Neural crest cell (in vitro differentiated cells): ENCODE measurements at regions not wholly inside any gene's neighbourhood (a gene's known extent, or its start where the extent isn't known, plus 50 kb on each side); places are given as distances from the start of the nearest gene placed in this dataset.

Experiments used
- DNase-seq: peaks from one replicate; pipeline ENCODE4 v3.0.0; 2021; ENCODE audit warnings: low read depth, mixed read lengths, low spot score
- H3K27ac Mint-ChIP-seq: one replicate; pipeline ENCODE4 v1.8.0; 2021; ENCODE audit warnings: mild to moderate bottlenecking, mixed read lengths; ENCODE audit not compliant: unreplicated experiment
- H3K27me3 Mint-ChIP-seq: 2 replicates; pipeline ENCODE4 v1.8.0; 2021; ENCODE audit warnings: low read depth, mild to moderate bottlenecking, mixed read lengths
- H3K36me3 Mint-ChIP-seq: 2 replicates; pipeline ENCODE4 v1.8.0; 2021; ENCODE audit warnings: low read depth, mild to moderate bottlenecking, mixed read lengths
- H3K4me1 Mint-ChIP-seq: 2 replicates; pipeline ENCODE4 v1.8.0; 2021; ENCODE audit warnings: mixed read lengths
- H3K4me3 Mint-ChIP-seq: one replicate; pipeline ENCODE4 v1.8.0; 2021; ENCODE audit warnings: mild to moderate bottlenecking, mixed read lengths
- H3K9me3 Mint-ChIP-seq: 2 replicates; pipeline ENCODE4 v1.8.0; 2021; ENCODE audit warnings: mixed read lengths
- CTCF ChIP-seq: fragments of 200-600 bp; sonication (generic); conservative IDR thresholded peaks from 2 replicates; pipeline ENCODE4 v1.5.0; 2021; ENCODE audit warnings: antibody characterized with exemption, mild to moderate bottlenecking

DNA sequence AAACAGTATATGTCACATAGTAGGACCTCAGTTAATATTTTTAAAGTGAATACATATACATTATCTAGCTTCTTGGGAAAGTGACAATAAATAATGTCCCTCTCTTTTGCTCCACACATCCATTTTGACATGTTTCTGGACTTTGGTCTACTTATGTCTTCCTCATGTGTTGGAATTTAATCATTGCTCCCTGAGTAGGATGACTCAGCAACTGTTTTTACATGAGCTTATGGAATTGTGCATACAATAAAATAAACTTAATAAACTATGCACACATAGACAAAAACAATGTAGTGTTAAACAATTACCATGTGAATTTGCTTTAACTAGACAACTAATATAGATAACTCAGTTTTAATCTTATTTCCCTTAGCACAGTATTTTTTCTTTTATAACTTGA is 503.8 kb downstream of the TFAP2B start:
- no peak overlapping the region for H3K4me3 Mint-ChIP-seq
- no peak overlapping the region for H3K27ac Mint-ChIP-seq
- H3K4me1 Mint-ChIP-seq, result no peaks in the 10 kb centered on the region
- DNase-seq, result no peak
- no peaks in the 10 kb centered on the region for H3K27me3 Mint-ChIP-seq
- peaks cover 8% of the 10 kb centered on the region for H3K9me3 Mint-ChIP-seq
- H3K36me3 Mint-ChIP-seq, result peaks cover 10% of the 10 kb centered on the region
- TF ChIP-seq CTCF, result no peak

DNA sequence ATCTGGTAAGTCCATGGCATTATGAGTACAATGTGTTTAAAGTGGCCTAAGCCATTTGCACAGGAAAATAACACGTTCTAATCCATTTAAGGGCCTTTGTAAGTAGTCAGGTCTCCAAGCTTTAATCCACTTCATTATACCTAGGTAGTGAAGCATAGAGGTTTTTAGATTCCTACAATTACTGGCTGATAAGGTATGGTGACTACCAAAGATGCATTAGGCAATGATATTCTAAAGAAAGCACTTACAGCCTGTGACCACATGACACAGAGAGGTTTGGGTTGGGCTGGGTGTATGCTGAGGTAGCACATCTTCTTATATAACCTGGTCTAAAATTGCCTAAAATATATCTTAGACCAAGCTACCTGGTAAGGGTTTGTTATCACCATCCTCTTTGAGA is 504.4 kb downstream of the TFAP2B start:
- H3K4me3 Mint-ChIP-seq, result no peak overlapping the region
- H3K4me1 Mint-ChIP-seq, result no peaks in the 10 kb centered on the region
- DNase-seq, result no peak

DNA sequence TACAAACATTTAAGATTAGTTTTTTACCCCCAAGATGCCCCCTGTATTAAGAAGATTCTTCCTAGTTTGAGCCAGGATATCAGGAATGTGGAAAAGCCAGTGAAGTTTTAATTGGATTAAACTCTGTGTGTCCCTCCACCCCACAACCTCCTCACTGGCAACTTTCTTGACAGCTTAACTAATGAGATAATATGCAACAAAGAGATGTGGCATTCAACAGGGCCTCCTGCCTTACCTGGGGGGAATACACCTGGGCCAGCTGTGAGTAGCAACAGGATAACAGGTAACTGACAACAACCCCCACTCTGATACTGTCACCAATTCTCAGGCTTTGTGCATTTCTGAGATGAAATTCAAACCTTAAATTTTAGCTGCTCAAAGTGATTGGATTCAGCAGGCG is 512.3 kb downstream of the TFAP2B start:
- no peak for TF ChIP-seq CTCF
- DNase-seq, result no peak
- peaks cover 3% of the 10 kb centered on the region for H3K36me3 Mint-ChIP-seq
- H3K4me1 Mint-ChIP-seq, result peaks cover 5% of the 10 kb centered on the region
- H3K27me3 Mint-ChIP-seq, result no peaks in the 10 kb centered on the region
- peaks cover 5% of the 10 kb centered on the region for H3K9me3 Mint-ChIP-seq
- H3K27ac Mint-ChIP-seq, result peak overlapping the region; percentile 75
- no peak overlapping the region for H3K4me3 Mint-ChIP-seq

More for the DNA sequence above, 504.4 kb downstream of the TFAP2B start:
- H3K27ac Mint-ChIP-seq, result no peak overlapping the region
- H3K9me3 Mint-ChIP-seq, result peaks cover 8% of the 10 kb centered on the region
- no peaks in the 10 kb centered on the region for H3K27me3 Mint-ChIP-seq
- peaks cover 10% of the 10 kb centered on the region for H3K36me3 Mint-ChIP-seq
- no peak for TF ChIP-seq CTCF

DNA sequence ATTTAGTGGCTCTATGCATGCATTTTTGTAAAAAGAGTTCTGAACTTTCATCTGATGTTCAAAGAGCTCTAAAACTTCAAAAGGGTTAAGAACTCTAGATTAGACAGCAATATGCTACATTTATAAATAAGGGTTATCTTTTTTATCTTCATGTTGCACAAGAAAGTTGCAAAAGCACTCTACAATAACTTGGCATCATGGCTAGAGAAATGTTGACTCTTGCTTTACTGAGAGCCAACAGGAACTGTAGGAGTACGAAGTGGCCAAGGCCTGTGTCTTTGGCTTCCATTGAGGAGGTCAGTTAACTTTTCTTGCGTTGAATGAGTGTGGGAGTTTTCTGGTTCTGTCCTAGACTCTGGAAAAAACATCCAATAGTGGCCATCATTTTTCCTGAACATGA is 516.9 kb downstream of the TFAP2B start:
- H3K36me3 Mint-ChIP-seq, result peaks cover 3% of the 10 kb centered on the region
- H3K4me1 Mint-ChIP-seq, result peaks cover 2% of the 10 kb centered on the region
- no peaks in the 10 kb centered on the region for H3K27me3 Mint-ChIP-seq
- TF ChIP-seq CTCF, result no peak
- no peak for DNase-seq
- H3K4me3 Mint-ChIP-seq, result no peak overlapping the region
- no peak overlapping the region for H3K27ac Mint-ChIP-seq
- peaks cover 5% of the 10 kb centered on the region for H3K9me3 Mint-ChIP-seq

- no peak overlapping the region for H3K27ac Mint-ChIP-seq
These were observed 517.5 kb downstream of the TFAP2B start for GRCh38 chr6:51336185-51336584.

More at GRCh38 chr6:51336185-51336584, 517.5 kb downstream of the TFAP2B start:
- H3K27me3 Mint-ChIP-seq, result no peaks in the 10 kb centered on the region
- peaks cover 3% of the 10 kb centered on the region for H3K36me3 Mint-ChIP-seq
- no peak for DNase-seq
- no peaks in the 10 kb centered on the region for H3K4me1 Mint-ChIP-seq
- H3K4me3 Mint-ChIP-seq, result no peak overlapping the region
- no peak for TF ChIP-seq CTCF
- H3K9me3 Mint-ChIP-seq, result peaks cover 5% of the 10 kb centered on the region
